GM23248 (cell line): ENCODE measurements at regions not wholly inside any gene's neighbourhood (a gene's known extent, or its start where the extent isn't known, plus 50 kb on each side); places are given as distances from the start of the nearest gene placed in this dataset.
"Not testable (repeated sequence)": the region's sequence is repeated elsewhere in the genome, so short reads cannot be mapped to it uniquely, and the experiment has no call there.

Experiments
- DNase-seq: peaks from one replicate; pipeline ENCODE4 v3.0.0-alpha.2; 2015
- H2AFZ ChIP-seq: fragments of 200-600 bp; sonication (generic); 2 replicates; pipeline ENCODE4 v1.6.1; 2016; ENCODE audit warnings: antibody characterized with exemption
- H3F3A ChIP-seq: fragments of 200-600 bp; sonication (generic); 2 replicates; pipeline ENCODE4 v1.6.1; 2016; ENCODE audit warnings: mild to moderate bottlenecking, antibody characterized with exemption, mixed run types; ENCODE audit not compliant: insufficient read depth
- H3K27ac ChIP-seq: fragments of 200-600 bp; sonication (generic); 2 replicates; pipeline ENCODE4 v1.5.1; 2016; ENCODE audit warnings: mild to moderate bottlenecking
- H3K27me3 ChIP-seq: fragments of 200-600 bp; sonication (generic); replicated peaks from 2 replicates; pipeline ENCODE4 v1.6.1; 2016; ENCODE audit warnings: mild to moderate bottlenecking; ENCODE audit not compliant: insufficient read depth
- H3K36me3 ChIP-seq: fragments of 200-600 bp; sonication (generic); 2 replicates; pipeline ENCODE4 v1.6.1; 2016; ENCODE audit warnings: low read depth, mild to moderate bottlenecking
- H3K4me1 ChIP-seq: fragments of 200-600 bp; sonication (generic); 2 replicates; pipeline ENCODE4 v1.6.1; 2016; ENCODE audit warnings: mild to moderate bottlenecking; ENCODE audit not compliant: insufficient read depth
- H3K4me2 ChIP-seq: fragments of 200-600 bp; sonication (generic); one replicate; pipeline ENCODE4 v1.6.1; 2016; ENCODE audit warnings: mild to moderate bottlenecking; ENCODE audit not compliant: unreplicated experiment
- H3K4me3 ChIP-seq: fragments of 200-600 bp; sonication (generic); 2 replicates; pipeline ENCODE4 v1.5.1; 2016; ENCODE audit warnings: mild to moderate bottlenecking
- H3K79me2 ChIP-seq: fragments of 200-600 bp; sonication (generic); 2 replicates; pipeline ENCODE4 v1.6.1; 2016; ENCODE audit warnings: mild to moderate bottlenecking; ENCODE audit not compliant: insufficient read depth
- H3K9ac ChIP-seq: fragments of 200-600 bp; sonication (generic); 2 replicates; pipeline ENCODE4 v1.6.1; 2016; ENCODE audit warnings: mild to moderate bottlenecking
- H3K9me2 ChIP-seq: fragments of 200-600 bp; sonication (generic); 2 replicates; pipeline ENCODE4 v1.6.1; 2016; ENCODE audit warnings: mixed run types, mild to moderate bottlenecking, moderate library complexity; ENCODE audit not compliant: insufficient read depth
- H3K9me3 ChIP-seq: fragments of 200-600 bp; sonication (generic); one replicate; pipeline ENCODE4 v1.6.1; 2017; ENCODE audit warnings: low read depth
- H4K20me1 ChIP-seq: fragments of 200-600 bp; sonication (generic); 2 replicates; pipeline ENCODE4 v1.6.0; 2016; ENCODE audit not compliant: insufficient read depth
- EZH2 ChIP-seq: fragments of 200-600 bp; sonication (generic); IDR thresholded peaks from 2 replicates; pipeline ENCODE4 v1.6.1; 2018; ENCODE audit warnings: antibody characterized with exemption, mild to moderate bottlenecking; ENCODE audit not compliant: insufficient read depth, poor library complexity, severe bottlenecking
- EZH2phosphoT487 ChIP-seq: fragments of 200-600 bp; sonication (generic); IDR thresholded peaks from 2 replicates; pipeline ENCODE4 v1.6.1; 2018; ENCODE audit warnings: antibody characterized with exemption, moderate library complexity, mild to moderate bottlenecking, low read depth; ENCODE audit not compliant: insufficient read depth
- WGBS, 2 experiments: methylation state at CpG; one replicate each; pipeline ENCODE4 v1.1.6; 2015 to 2017; ENCODE audit warnings: low lambda C conversion rate in 2 of 2, low coverage in 1 of 2; ENCODE audit errors: missing lambda C conversion rate in 2 of 2; 5-methylcytosine and 5-hydroxymethylcytosine counted together
- in situ Hi-C: fragments of 300-500 bp; cut with MboI; formaldehyde crosslinking; loops from 2 replicates; pipeline ENCODE4 v1.15.0; 2020

DNA sequence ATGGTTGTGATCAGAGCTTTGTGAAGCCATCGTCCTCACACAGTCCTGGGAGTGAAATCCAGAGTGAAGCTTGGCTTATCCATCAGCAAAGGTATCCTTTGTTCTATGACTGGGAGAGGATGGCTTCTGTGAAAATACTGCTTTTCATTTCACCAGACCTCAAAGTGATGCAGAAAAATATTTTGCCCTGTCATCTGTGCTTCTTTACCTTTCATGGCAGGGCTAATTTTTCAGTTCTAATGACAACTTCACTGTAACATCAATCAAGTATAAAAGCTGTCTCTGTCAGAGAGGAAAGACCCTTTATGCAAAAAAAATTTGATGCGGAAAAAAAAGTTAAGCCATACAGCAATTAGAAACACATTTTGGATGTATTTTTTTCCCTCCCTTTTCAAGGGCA is 468.1 kb upstream of the ADARB2 start:
- Histone ChIP-seq H3K4me1 (no peaks in the 10 kb centered on the region), H3K36me3 (no peaks in the 10 kb centered on the region), H4K20me1 (no peaks in the 10 kb centered on the region), H3K27me3 (no peaks in the 10 kb centered on the region), H3K4me2 (no peak overlapping the region), H3K4me3 (no peak overlapping the region), H3K9ac (no peak overlapping the region), H3K79me2 (no peaks in the 10 kb centered on the region), H2AFZ (no peak overlapping the region), H3K27ac (no peak overlapping the region), H3K9me3 (no peaks in the 10 kb centered on the region), H3F3A (no peaks in the 10 kb centered on the region), H3K9me2 (no peaks in the 10 kb centered on the region)
- TF ChIP-seq EZH2 (no peak), EZH2phosphoT487 (no peak)
- DNase-seq, result no peak
- in situ Hi-C loops, result no loop called here
- 1 to 4% methylated on average over 2 of the region's 2 CpGs for WGBS, 2 experiments

DNA sequence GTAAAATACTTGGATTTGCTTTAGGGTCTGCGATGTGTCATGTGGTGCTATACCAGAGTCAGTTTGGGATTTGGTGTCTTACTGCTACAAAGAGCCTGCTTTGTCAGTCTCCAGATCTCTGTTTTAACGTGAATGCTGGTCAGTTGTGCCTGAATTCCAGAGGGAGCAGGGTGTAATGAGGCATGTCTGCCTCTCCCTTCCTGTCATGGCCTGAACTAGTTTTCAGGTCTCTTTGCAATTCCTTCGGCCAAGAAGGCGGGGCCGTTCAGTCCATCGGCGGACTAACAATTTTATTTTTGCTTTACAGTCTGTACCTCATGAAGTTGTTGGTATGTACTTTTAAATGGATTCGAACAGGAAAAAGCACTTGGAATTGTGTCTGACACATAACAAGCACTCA is 465.1 kb upstream of the ADARB2 start:
- TF ChIP-seq EZH2 (no peak), EZH2phosphoT487 (no peak)
- no peak overlapping the region for H3K4me2 ChIP-seq
- H3K79me2 ChIP-seq, result no peaks in the 10 kb centered on the region
- H3K36me3 ChIP-seq, result no peaks in the 10 kb centered on the region
- WGBS, 2 experiments, result 6 to 10% methylated on average over 8 of the region's 8 CpGs
- no peak overlapping the region for H3K9ac ChIP-seq
- no peak overlapping the region for H2AFZ ChIP-seq
- DNase-seq, result no peak
- no peaks in the 10 kb centered on the region for H4K20me1 ChIP-seq
- in situ Hi-C loops, result no loop called here
- no peaks in the 10 kb centered on the region for H3F3A ChIP-seq
- H3K9me3 ChIP-seq, result no peaks in the 10 kb centered on the region
- no peaks in the 10 kb centered on the region for H3K4me1 ChIP-seq
- H3K27ac ChIP-seq, result no peak overlapping the region
- no peaks in the 10 kb centered on the region for H3K9me2 ChIP-seq
- no peak overlapping the region for H3K4me3 ChIP-seq
- no peaks in the 10 kb centered on the region for H3K27me3 ChIP-seq

DNA sequence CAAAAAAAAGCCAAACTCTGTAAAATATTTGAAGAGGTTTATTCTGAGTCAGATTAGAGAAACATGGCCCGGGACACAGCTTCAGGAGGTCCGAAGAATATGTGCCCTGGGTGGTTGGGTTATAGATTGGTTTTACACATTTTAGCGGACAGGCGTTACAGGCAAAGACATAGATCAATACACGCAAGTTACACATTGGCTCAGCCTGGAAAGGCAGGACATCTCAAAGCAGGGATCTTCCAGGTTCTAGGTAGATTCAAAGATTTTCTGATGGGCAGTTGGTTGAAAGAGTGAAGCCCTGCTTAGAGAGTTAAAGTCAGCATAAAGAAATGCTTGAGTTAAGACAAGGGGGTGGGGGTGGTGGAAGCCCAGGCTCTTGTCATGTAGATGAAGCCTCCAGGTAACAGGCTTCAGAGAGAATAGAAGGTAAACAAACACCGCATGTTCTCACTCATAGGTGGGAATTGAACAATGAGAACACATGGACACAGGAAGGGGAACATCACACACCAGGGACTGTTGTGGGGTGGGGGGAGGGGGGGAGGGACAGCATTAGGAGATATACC is 464.3 kb upstream of the ADARB2 start:
- Histone ChIP-seq H3K9me3 (no peaks in the 10 kb centered on the region), H3K4me3 (no peak overlapping the region), H3K79me2 (no peaks in the 10 kb centered on the region), H3K4me1 (no peaks in the 10 kb centered on the region), H3F3A (no peaks in the 10 kb centered on the region), H4K20me1 (no peaks in the 10 kb centered on the region), H3K27ac (no peak overlapping the region), H3K9me2 (no peaks in the 10 kb centered on the region), H3K27me3 (no peaks in the 10 kb centered on the region), H2AFZ (no peak overlapping the region), H3K36me3 (no peaks in the 10 kb centered on the region), H3K4me2 (no peak overlapping the region), H3K9ac (no peak overlapping the region)
- 41 to 50% methylated on average over 6 of the region's 6 CpGs for WGBS, 2 experiments
- in situ Hi-C loops, result no loop called here
- TF ChIP-seq EZH2 (no peak), EZH2phosphoT487 (no peak)
- no peak for DNase-seq

DNA sequence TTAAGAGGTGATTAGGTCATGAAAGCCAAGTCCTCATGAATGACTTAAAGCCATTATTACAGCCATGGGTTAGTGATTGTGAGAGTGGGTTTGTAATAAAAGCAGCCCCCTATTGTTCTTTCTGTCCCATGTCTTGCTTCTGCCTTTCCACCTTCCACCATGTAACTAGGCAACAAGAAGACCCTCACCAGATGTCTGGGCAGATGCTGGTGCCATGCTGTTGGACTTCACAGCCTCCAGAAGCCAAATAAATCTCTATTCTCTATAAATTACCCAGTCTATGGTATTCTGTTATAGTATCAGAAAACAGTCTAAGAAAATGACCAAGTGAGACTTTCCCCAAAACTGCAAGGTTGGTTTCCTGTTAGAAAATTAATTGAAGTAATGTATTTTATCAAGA is 460.3 kb upstream of the ADARB2 start:
- Histone ChIP-seq H3K79me2 (no peaks in the 10 kb centered on the region), H2AFZ (no peak overlapping the region), H3K9me2 (no peaks in the 10 kb centered on the region), H3K27me3 (no peaks in the 10 kb centered on the region), H3K9me3 (no peaks in the 10 kb centered on the region), H3K4me1 (no peaks in the 10 kb centered on the region), H3F3A (no peaks in the 10 kb centered on the region), H3K27ac (no peak overlapping the region), H3K9ac (no peak overlapping the region), H3K4me3 (no peak overlapping the region), H4K20me1 (no peaks in the 10 kb centered on the region), H3K36me3 (no peaks in the 10 kb centered on the region), H3K4me2 (no peak overlapping the region)
- in situ Hi-C loops, result no loop called here
- TF ChIP-seq EZH2, result no peak
- TF ChIP-seq EZH2phosphoT487, result no peak
- DNase-seq, result no peak

DNA sequence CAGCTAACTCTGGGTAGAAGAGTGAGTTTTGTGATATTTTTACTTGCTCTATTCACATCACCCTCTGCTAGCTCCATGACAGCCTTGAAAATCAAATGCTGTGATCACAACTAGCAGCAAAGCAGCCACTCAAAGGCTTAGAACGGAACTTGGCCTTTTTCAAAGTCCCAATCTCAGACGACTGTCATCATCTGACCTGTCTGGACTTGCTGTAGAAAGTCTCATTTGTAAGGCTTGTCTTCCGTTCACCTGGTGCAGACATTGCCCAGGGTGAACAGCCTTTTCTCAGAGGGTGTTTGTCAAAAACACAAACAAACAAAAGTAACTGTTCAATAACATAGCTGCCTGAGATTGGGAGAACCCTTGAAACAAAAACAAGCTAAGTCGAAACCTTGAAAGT is 458.9 kb upstream of the ADARB2 start:
- Histone ChIP-seq H3K36me3 (no peaks in the 10 kb centered on the region), H3K9me3 (no peaks in the 10 kb centered on the region)
- in situ Hi-C loops, result no loop called here

DNA sequence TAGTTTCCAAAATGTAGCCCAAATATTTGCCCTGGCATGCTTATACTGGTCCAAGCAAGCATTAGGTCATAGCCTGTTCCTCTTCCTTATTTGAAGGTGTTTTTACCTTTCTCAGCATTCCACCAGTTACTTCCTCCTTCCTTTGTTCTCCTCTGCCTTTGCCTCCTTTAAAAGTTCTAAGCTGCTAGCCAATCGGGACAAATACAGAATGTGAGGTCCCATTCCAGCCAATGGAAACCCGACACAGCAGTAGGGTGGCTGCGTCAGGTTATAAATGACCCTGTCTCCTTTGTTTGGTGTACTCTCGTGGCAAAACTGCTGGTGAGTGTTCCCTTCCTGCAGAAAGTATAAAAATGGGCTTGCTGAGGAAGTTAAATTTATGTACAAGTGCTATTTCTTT is 452.0 kb upstream of the ADARB2 start:
- 23 to 29% methylated on average over 4 of the region's 4 CpGs for WGBS, 2 experiments
- H3K4me2 ChIP-seq, H4K20me1 ChIP-seq, H3K9me2 ChIP-seq, DNase-seq, H3K9ac ChIP-seq, H3K9me3 ChIP-seq, H3K36me3 ChIP-seq, H2AFZ ChIP-seq, in situ Hi-C loops, H3K4me1 ChIP-seq, H3K79me2 ChIP-seq, H3K4me3 ChIP-seq, H3K27me3 ChIP-seq, H3K27ac ChIP-seq, H3F3A ChIP-seq: not testable (repeated sequence)

More for the DNA sequence above, 458.9 kb upstream of the ADARB2 start:
- no peak overlapping the region for H3K9ac ChIP-seq
- H3F3A ChIP-seq, result no peaks in the 10 kb centered on the region
- WGBS, 2 experiments, result 6 to 7% methylated on average over 4 of the region's 4 CpGs
- H3K79me2 ChIP-seq, result no peaks in the 10 kb centered on the region
- no peaks in the 10 kb centered on the region for H3K9me2 ChIP-seq
- no peaks in the 10 kb centered on the region for H4K20me1 ChIP-seq
- no peak overlapping the region for H3K27ac ChIP-seq
- no peak overlapping the region for H2AFZ ChIP-seq
- no peak overlapping the region for H3K4me2 ChIP-seq
- TF ChIP-seq EZH2phosphoT487, result no peak
- TF ChIP-seq EZH2, result no peak
- no peak for DNase-seq
- H3K4me3 ChIP-seq, result no peak overlapping the region
- H3K4me1 ChIP-seq, result no peaks in the 10 kb centered on the region
- H3K27me3 ChIP-seq, result no peaks in the 10 kb centered on the region
